GM23338 (cell line): ENCODE measurements at regions not wholly inside any gene's neighbourhood (a gene's known extent, or its start where the extent isn't known, plus 50 kb on each side); places are given as distances from the start of the nearest gene placed in this dataset.

ENCODE experiments used
- ATAC-seq: fragments of 200-7000 bp; cut with Tn5 transposase; 3 replicates; pipeline ENCODE4 v1.9.1; 2020
- DNase-seq: peaks from one replicate; pipeline ENCODE4 v3.0.0-alpha.2; 2015; ENCODE audit warnings: low spot score
- H2AFZ ChIP-seq: fragments of 200-600 bp; sonication (generic); 2 replicates; pipeline ENCODE4 v1.8.0; 2016; ENCODE audit warnings: antibody characterized with exemption, mild to moderate bottlenecking, moderate library complexity
- H3F3A ChIP-seq: fragments of 200-600 bp; sonication (generic); replicated peaks from 2 replicates; pipeline ENCODE4 v1.8.0; 2017; ENCODE audit warnings: antibody characterized with exemption, mixed run types, low read depth
- H3K27ac ChIP-seq: fragments of 200-600 bp; sonication (generic); 2 replicates; pipeline ENCODE4 v1.6.1; 2016; ENCODE audit warnings: low read depth
- H3K27me3 ChIP-seq: fragments of 200-600 bp; sonication (generic); 2 replicates; pipeline ENCODE4 v1.8.0; 2016; ENCODE audit warnings: mild to moderate bottlenecking, mixed run types, moderate library complexity; ENCODE audit not compliant: insufficient read depth
- H3K36me3 ChIP-seq: fragments of 200-600 bp; sonication (generic); 2 replicates; pipeline ENCODE4 v1.8.0; 2016; ENCODE audit warnings: mild to moderate bottlenecking; ENCODE audit not compliant: insufficient read depth
- H3K4me1 ChIP-seq: fragments of 200-600 bp; sonication (generic); 2 replicates; pipeline ENCODE4 v1.8.0; 2016; ENCODE audit warnings: mild to moderate bottlenecking, moderate library complexity; ENCODE audit not compliant: insufficient read depth
- H3K4me2 ChIP-seq: fragments of 200-600 bp; sonication (generic); 2 replicates; pipeline ENCODE4 v1.7.1; 2017; ENCODE audit warnings: mixed run types
- H3K4me3 ChIP-seq: fragments of 200-600 bp; sonication (generic); 2 replicates; pipeline ENCODE4 v1.6.1; 2016; ENCODE audit warnings: mixed run types
- H3K79me2 ChIP-seq: fragments of 200-600 bp; sonication (generic); replicated peaks from 2 replicates; pipeline ENCODE4 v1.8.0; 2017; ENCODE audit warnings: mild to moderate bottlenecking; ENCODE audit not compliant: insufficient read depth
- H3K9me2 ChIP-seq: fragments of 200-600 bp; sonication (generic); 2 replicates; pipeline ENCODE4 v1.8.0; 2017; ENCODE audit not compliant: insufficient read depth
- H4K20me1 ChIP-seq: fragments of 200-600 bp; sonication (generic); replicated peaks from 2 replicates; pipeline ENCODE4 v1.8.0; 2017; ENCODE audit warnings: mild to moderate bottlenecking; ENCODE audit not compliant: insufficient read depth
- H3K27ac Mint-ChIP-seq: 2 replicates; pipeline ENCODE4 v1.8.0; 2020; ENCODE audit warnings: inconsistent platforms, mild to moderate bottlenecking, moderate library complexity, mixed read lengths
- H3K27me3 Mint-ChIP-seq: 3 replicates; pipeline ENCODE4 v1.8.0; 2022; ENCODE audit warnings: low read depth, mild to moderate bottlenecking, moderate library complexity, mixed read lengths, inconsistent platforms; ENCODE audit not compliant: insufficient read depth, poor library complexity
- H3K36me3 Mint-ChIP-seq: 3 replicates; pipeline ENCODE4 v1.8.0; 2021; ENCODE audit warnings: low read depth, mild to moderate bottlenecking, inconsistent platforms, moderate library complexity, mixed read lengths
- H3K4me1 Mint-ChIP-seq: 3 replicates; pipeline ENCODE4 v1.8.0; 2020; ENCODE audit warnings: mild to moderate bottlenecking, inconsistent platforms, mixed read lengths
- H3K4me3 Mint-ChIP-seq: 3 replicates; pipeline ENCODE4 v1.8.0; 2021; ENCODE audit warnings: moderate library complexity, mild to moderate bottlenecking, inconsistent platforms, mixed read lengths
- H3K9me3 Mint-ChIP-seq: 3 replicates; pipeline ENCODE4 v1.8.0; 2020; ENCODE audit warnings: moderate library complexity, mild to moderate bottlenecking, inconsistent platforms, mixed read lengths
- CREB1 ChIP-seq: fragments of 250-450 bp; sonication (Bioruptor Pico); IDR thresholded peaks from 2 replicates; pipeline ENCODE4 v1.5.0; 2020; ENCODE audit warnings: low read depth, mild to moderate bottlenecking, moderate library complexity
- EZH2 ChIP-seq: fragments of 200-600 bp; sonication (generic); IDR thresholded peaks from one replicate; pipeline ENCODE4 v1.8.0; 2017; ENCODE audit warnings: antibody characterized with exemption, mild to moderate bottlenecking, low read depth; ENCODE audit not compliant: unreplicated experiment
- EZH2phosphoT487 ChIP-seq: fragments of 200-600 bp; sonication (generic); IDR thresholded peaks from one replicate; pipeline ENCODE4 v1.8.1; 2018; ENCODE audit warnings: antibody characterized with exemption; ENCODE audit not compliant: unreplicated experiment
- JUNB ChIP-seq: IDR thresholded peaks from one replicate; pipeline ENCODE4 v1.6.1; 2016; ENCODE audit warnings: antibody characterized with exemption; ENCODE audit not compliant: unreplicated experiment
- NANOG ChIP-seq: IDR thresholded peaks from 2 replicates; pipeline ENCODE4 v1.6.1; 2016; ENCODE audit warnings: antibody characterized with exemption, borderline replicate concordance
- POLR2AphosphoS5 ChIP-seq: IDR thresholded peaks from 2 replicates; pipeline ENCODE4 v1.6.1; 2016; ENCODE audit warnings: antibody characterized with exemption, low read depth
- STAT1 ChIP-seq: IDR thresholded peaks from one replicate; pipeline ENCODE4 v1.6.1; 2016; ENCODE audit warnings: antibody characterized with exemption; ENCODE audit not compliant: unreplicated experiment
- ZNF114 ChIP-seq: fragments of 250-450 bp; sonication (Bioruptor Pico); IDR thresholded peaks from 2 replicates; pipeline ENCODE4 v1.5.0; 2020; ENCODE audit warnings: mild to moderate bottlenecking, moderate library complexity
- ZNF331 ChIP-seq: fragments of 250-450 bp; sonication (Bioruptor Pico); IDR thresholded peaks from 2 replicates; pipeline ENCODE4 v1.5.0; 2020; ENCODE audit warnings: low read depth, mild to moderate bottlenecking, moderate library complexity
- TF ChIP-seq, protein P1 (sequence below), 2 experiments: fragments of 200-600 bp in 1 of 2; sonication (generic) in 1 of 2; conservative IDR thresholded peaks; 2 replicates each; pipeline versions ENCODE4 v1.5.1 to v1.6.1; 2016 to 2017; ENCODE audit warnings: antibody characterized with exemption in 2 of 2, low read depth in 2 of 2, mild to moderate bottlenecking in 2 of 2, moderate library complexity in 1 of 2
- TF ChIP-seq, protein P2 (sequence below): IDR thresholded peaks from one replicate; pipeline ENCODE4 v1.6.1; 2018; ENCODE audit warnings: antibody characterized with exemption; ENCODE audit not compliant: unreplicated experiment
- TF ChIP-seq, protein P3 (sequence below): fragments of 250-450 bp; sonication (Bioruptor Pico); IDR thresholded peaks from 2 replicates; pipeline ENCODE4 v1.5.0; 2020; ENCODE audit warnings: mild to moderate bottlenecking, moderate library complexity
- TF ChIP-seq, protein P4 (sequence below): IDR thresholded peaks from 2 replicates; pipeline ENCODE4 v1.6.1; 2016; ENCODE audit warnings: antibody characterized with exemption

DNA sequence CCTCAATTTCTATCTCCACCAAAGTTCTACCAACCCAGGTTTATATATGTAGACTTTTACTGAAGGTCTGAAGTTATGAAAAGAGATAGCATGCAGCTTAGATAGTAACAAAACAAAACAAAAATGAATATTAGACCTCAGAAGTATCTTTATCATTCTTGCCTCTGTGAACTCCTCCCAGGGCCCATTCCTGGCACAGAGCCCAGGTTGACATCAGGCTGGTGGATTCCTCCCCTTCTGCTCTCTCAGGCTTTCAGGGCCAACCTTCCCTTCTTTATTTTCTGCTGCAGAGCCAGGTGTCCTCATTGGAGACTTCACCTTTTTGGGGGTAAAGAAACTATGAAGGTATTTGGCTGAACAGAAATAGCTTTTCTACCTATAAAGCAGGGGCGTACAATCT lies 112.8 kb upstream of the PITX2 start:
- no peak overlapping the region for H3K27ac Mint-ChIP-seq
- H3K4me1 Mint-ChIP-seq: no peaks in the 10 kb centered on the region
- DNase-seq (no peak), ATAC-seq (no peak)
- Histone ChIP-seq H4K20me1 (no peaks in the 10 kb centered on the region), H3K4me2 (no peak overlapping the region), H3K4me3 (no peak overlapping the region), H3K27ac (no peak overlapping the region), H2AFZ (no peak overlapping the region; the same call in 1 of the 2 replicates), H3K9me2 (peaks cover 4% of the 10 kb centered on the region; the same call in 1 of the 2 replicates), H3K4me1 (no peaks in the 10 kb centered on the region), H3K27me3 (no peaks in the 10 kb centered on the region), H3K36me3 (no peaks in the 10 kb centered on the region), H3K79me2 (no peaks in the 10 kb centered on the region), H3F3A (no peaks in the 10 kb centered on the region)
- H3K4me3 Mint-ChIP-seq: no peak overlapping the region
- H3K36me3 Mint-ChIP-seq: no peaks in the 10 kb centered on the region
- peaks cover 4% of the 10 kb centered on the region for H3K27me3 Mint-ChIP-seq
- no peaks in the 10 kb centered on the region for H3K9me3 Mint-ChIP-seq
- no peak for TF ChIP-seq JUNB
- TF ChIP-seq, protein P1, sequence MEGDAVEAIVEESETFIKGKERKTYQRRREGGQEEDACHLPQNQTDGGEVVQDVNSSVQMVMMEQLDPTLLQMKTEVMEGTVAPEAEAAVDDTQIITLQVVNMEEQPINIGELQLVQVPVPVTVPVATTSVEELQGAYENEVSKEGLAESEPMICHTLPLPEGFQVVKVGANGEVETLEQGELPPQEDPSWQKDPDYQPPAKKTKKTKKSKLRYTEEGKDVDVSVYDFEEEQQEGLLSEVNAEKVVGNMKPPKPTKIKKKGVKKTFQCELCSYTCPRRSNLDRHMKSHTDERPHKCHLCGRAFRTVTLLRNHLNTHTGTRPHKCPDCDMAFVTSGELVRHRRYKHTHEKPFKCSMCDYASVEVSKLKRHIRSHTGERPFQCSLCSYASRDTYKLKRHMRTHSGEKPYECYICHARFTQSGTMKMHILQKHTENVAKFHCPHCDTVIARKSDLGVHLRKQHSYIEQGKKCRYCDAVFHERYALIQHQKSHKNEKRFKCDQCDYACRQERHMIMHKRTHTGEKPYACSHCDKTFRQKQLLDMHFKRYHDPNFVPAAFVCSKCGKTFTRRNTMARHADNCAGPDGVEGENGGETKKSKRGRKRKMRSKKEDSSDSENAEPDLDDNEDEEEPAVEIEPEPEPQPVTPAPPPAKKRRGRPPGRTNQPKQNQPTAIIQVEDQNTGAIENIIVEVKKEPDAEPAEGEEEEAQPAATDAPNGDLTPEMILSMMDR (conservative IDR thresholded peaks at IDR 0.05; ENCODE audit: low read depth in 2 of 2): no peak
- TF ChIP-seq EZH2: no peak
- TF ChIP-seq NANOG: no peak
- TF ChIP-seq, protein P2, sequence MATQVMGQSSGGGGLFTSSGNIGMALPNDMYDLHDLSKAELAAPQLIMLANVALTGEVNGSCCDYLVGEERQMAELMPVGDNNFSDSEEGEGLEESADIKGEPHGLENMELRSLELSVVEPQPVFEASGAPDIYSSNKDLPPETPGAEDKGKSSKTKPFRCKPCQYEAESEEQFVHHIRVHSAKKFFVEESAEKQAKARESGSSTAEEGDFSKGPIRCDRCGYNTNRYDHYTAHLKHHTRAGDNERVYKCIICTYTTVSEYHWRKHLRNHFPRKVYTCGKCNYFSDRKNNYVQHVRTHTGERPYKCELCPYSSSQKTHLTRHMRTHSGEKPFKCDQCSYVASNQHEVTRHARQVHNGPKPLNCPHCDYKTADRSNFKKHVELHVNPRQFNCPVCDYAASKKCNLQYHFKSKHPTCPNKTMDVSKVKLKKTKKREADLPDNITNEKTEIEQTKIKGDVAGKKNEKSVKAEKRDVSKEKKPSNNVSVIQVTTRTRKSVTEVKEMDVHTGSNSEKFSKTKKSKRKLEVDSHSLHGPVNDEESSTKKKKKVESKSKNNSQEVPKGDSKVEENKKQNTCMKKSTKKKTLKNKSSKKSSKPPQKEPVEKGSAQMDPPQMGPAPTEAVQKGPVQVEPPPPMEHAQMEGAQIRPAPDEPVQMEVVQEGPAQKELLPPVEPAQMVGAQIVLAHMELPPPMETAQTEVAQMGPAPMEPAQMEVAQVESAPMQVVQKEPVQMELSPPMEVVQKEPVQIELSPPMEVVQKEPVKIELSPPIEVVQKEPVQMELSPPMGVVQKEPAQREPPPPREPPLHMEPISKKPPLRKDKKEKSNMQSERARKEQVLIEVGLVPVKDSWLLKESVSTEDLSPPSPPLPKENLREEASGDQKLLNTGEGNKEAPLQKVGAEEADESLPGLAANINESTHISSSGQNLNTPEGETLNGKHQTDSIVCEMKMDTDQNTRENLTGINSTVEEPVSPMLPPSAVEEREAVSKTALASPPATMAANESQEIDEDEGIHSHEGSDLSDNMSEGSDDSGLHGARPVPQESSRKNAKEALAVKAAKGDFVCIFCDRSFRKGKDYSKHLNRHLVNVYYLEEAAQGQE: no peak
- TF ChIP-seq EZH2phosphoT487: no peak
- TF ChIP-seq ZNF114 (CRISPR knock-in tag): no peak
- TF ChIP-seq POLR2AphosphoS5: no peak
- TF ChIP-seq, protein P3, sequence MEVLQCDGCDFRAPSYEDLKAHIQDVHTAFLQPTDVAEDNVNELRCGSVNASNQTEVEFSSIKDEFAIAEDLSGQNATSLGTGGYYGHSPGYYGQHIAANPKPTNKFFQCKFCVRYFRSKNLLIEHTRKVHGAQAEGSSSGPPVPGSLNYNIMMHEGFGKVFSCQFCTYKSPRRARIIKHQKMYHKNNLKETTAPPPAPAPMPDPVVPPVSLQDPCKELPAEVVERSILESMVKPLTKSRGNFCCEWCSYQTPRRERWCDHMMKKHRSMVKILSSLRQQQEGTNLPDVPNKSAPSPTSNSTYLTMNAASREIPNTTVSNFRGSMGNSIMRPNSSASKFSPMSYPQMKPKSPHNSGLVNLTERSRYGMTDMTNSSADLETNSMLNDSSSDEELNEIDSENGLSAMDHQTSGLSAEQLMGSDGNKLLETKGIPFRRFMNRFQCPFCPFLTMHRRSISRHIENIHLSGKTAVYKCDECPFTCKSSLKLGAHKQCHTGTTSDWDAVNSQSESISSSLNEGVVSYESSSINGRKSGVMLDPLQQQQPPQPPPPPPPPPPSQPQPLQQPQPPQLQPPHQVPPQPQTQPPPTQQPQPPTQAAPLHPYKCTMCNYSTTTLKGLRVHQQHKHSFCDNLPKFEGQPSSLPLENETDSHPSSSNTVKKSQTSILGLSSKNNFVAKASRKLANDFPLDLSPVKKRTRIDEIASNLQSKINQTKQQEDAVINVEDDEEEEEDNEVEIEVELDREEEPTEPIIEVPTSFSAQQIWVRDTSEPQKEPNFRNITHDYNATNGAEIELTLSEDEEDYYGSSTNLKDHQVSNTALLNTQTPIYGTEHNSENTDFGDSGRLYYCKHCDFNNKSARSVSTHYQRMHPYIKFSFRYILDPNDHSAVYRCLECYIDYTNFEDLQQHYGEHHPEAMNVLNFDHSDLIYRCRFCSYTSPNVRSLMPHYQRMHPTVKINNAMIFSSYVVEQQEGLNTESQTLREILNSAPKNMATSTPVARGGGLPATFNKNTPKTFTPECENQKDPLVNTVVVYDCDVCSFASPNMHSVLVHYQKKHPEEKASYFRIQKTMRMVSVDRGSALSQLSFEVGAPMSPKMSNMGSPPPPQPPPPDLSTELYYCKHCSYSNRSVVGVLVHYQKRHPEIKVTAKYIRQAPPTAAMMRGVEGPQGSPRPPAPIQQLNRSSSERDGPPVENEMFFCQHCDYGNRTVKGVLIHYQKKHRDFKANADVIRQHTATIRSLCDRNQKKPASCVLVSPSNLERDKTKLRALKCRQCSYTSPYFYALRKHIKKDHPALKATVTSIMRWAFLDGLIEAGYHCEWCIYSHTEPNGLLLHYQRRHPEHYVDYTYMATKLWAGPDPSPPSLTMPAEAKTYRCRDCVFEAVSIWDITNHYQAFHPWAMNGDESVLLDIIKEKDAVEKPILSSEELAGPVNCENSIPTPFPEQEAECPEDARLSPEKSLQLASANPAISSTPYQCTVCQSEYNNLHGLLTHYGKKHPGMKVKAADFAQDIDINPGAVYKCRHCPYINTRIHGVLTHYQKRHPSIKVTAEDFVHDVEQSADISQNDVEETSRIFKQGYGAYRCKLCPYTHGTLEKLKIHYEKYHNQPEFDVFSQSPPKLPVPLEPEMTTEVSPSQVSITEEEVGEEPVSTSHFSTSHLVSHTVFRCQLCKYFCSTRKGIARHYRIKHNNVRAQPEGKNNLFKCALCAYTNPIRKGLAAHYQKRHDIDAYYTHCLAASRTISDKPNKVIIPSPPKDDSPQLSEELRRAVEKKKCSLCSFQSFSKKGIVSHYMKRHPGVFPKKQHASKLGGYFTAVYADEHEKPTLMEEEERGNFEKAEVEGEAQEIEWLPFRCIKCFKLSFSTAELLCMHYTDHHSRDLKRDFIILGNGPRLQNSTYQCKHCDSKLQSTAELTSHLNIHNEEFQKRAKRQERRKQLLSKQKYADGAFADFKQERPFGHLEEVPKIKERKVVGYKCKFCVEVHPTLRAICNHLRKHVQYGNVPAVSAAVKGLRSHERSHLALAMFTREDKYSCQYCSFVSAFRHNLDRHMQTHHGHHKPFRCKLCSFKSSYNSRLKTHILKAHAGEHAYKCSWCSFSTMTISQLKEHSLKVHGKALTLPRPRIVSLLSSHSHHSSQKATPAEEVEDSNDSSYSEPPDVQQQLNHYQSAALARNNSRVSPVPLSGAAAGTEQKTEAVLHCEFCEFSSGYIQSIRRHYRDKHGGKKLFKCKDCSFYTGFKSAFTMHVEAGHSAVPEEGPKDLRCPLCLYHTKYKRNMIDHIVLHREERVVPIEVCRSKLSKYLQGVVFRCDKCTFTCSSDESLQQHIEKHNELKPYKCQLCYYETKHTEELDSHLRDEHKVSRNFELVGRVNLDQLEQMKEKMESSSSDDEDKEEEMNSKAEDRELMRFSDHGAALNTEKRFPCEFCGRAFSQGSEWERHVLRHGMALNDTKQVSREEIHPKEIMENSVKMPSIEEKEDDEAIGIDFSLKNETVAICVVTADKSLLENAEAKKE (CRISPR knock-in tag): no peak
- TF ChIP-seq ZNF331 (CRISPR knock-in tag): no peak
- TF ChIP-seq, protein P4, sequence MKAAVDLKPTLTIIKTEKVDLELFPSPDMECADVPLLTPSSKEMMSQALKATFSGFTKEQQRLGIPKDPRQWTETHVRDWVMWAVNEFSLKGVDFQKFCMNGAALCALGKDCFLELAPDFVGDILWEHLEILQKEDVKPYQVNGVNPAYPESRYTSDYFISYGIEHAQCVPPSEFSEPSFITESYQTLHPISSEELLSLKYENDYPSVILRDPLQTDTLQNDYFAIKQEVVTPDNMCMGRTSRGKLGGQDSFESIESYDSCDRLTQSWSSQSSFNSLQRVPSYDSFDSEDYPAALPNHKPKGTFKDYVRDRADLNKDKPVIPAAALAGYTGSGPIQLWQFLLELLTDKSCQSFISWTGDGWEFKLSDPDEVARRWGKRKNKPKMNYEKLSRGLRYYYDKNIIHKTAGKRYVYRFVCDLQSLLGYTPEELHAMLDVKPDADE: no peak
- TF ChIP-seq STAT1: no peak
- no peak for TF ChIP-seq CREB1 (CRISPR knock-in tag)
